Breast epithelium (tissue), 3 donors: ENCODE measurements at regions not wholly inside any gene's neighbourhood (a gene's known extent, or its start where the extent isn't known, plus 50 kb on each side); places are given as distances from the start of the nearest gene placed in this dataset.

Source experiments
- POLR2A ChIP-seq: fragments of 450-650 bp; IDR thresholded peaks from one replicate; pipeline ENCODE4 v1.6.1; 2016; ENCODE audit warnings: antibody characterized with exemption, mild to moderate bottlenecking, moderate library complexity
- TF ChIP-seq, protein P1 (sequence below), 3 donors: fragments of 450-650 bp; IDR thresholded peaks; one replicate each; pipeline ENCODE4 v1.5.1; 2016 to 2017; ENCODE audit warnings: antibody characterized with exemption in 3 of 3, mild to moderate bottlenecking in 3 of 3, moderate library complexity in 3 of 3

DNA sequence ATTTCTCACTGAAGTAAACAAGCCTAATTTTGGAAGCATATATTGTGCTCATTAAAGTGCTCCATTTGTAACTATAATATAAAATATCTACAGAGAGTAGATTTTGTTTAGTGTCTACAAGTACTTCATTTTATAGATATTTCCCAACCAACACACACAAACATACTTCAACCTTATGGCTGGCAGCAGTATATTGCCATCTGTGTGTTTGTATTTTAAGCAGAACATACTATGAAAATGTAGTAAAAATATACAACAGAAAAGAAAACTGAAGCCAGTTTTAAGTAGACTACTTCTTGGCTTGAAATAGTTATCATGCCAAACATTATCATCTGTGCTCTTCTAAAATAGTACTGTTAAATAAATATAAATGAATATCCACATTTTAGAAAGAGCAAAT is 821.9 kb downstream of the DACH1 start:
- no peak for TF ChIP-seq POLR2A
- TF ChIP-seq, protein P1, sequence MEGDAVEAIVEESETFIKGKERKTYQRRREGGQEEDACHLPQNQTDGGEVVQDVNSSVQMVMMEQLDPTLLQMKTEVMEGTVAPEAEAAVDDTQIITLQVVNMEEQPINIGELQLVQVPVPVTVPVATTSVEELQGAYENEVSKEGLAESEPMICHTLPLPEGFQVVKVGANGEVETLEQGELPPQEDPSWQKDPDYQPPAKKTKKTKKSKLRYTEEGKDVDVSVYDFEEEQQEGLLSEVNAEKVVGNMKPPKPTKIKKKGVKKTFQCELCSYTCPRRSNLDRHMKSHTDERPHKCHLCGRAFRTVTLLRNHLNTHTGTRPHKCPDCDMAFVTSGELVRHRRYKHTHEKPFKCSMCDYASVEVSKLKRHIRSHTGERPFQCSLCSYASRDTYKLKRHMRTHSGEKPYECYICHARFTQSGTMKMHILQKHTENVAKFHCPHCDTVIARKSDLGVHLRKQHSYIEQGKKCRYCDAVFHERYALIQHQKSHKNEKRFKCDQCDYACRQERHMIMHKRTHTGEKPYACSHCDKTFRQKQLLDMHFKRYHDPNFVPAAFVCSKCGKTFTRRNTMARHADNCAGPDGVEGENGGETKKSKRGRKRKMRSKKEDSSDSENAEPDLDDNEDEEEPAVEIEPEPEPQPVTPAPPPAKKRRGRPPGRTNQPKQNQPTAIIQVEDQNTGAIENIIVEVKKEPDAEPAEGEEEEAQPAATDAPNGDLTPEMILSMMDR (IDR thresholded peaks at IDR 0.05): no peak
